ENCODE measurements at regions not wholly inside any gene's neighbourhood (a gene's known extent, or its start where the extent isn't known, plus 50 kb on each side); places are given as distances from the start of the nearest gene placed in this dataset.

- ChIA-PET RAD21 (ENCODE audit: unreplicated experiment) (no interaction called here), SMC1A (ENCODE audit: uncharacterized antibody, unreplicated experiment) (interaction anchor here (0.7 to 1.3 kb wide), 2 partner anchors 15 to 49 kb away, joined by 3 read pairs; no protein-coding TSS in a partner anchor), CTCF (interaction anchor here (0.6 kb wide), 1 partner anchor 204 kb away, joined by 3 read pairs; no protein-coding TSS in a partner anchor), POLR2A (no interaction called here)
- BruUV-seq (replicated peaks): no TSS peak
- H3K27me3 ChIP-seq (replicated peaks in 1 of 2; ENCODE audit: control insufficient read depth in 2 of 2, insufficient read depth in 2 of 2, low read length in 1 of 2): no peaks in the 10 kb centered on the region; a peak in 1 of 4 replicates
- no peaks in the 10 kb centered on the region for H3K36me3 ChIP-seq (ENCODE audit: control insufficient read depth in 2 of 2, insufficient read depth in 2 of 2, low read length in 1 of 2)
- no peak for TF ChIP-seq IKZF2 (IDR thresholded peaks at IDR 0.05)
- TF ChIP-seq SREBF2 (IDR thresholded peaks at IDR 0.05; ENCODE audit: low read length): no peak
- no peak for TF ChIP-seq RCOR1 (conservative IDR thresholded peaks at IDR 0.05; ENCODE audit: low read depth, low read length)
- TF ChIP-seq BHLHE40 (IDR thresholded peaks at IDR 0.05; ENCODE audit: borderline replicate concordance in 1 of 2, low read depth in 2 of 2, low read length in 1 of 2): no peak
- TF ChIP-seq RAD21 (IDR thresholded peaks at IDR 0.05; ENCODE audit: insufficient read depth, low read depth, low read length): no peak
- TF ChIP-seq BMI1 (IDR thresholded peaks at IDR 0.05; ENCODE audit: borderline replicate concordance): no peak
- TF ChIP-seq MAX (IDR thresholded peaks at IDR 0.05; ENCODE audit: low read depth, low read length): no peak
- no peak for TF ChIP-seq NRF1 (conservative IDR thresholded peaks at IDR 0.05; ENCODE audit: low read depth, low read length)
- no peak for TF ChIP-seq ZNF217 (IDR thresholded peaks at IDR 0.05)
- TF ChIP-seq MYC (IDR thresholded peaks at IDR 0.05; ENCODE audit: insufficient read depth, insufficient read length, insufficient replicate concordance, low read length, severe bottlenecking): no peak
- no peak for TF ChIP-seq SREBF1 (IDR thresholded peaks at IDR 0.05; ENCODE audit: low read length)
- TF ChIP-seq MEF2A (IDR thresholded peaks at IDR 0.05; ENCODE audit: insufficient read depth, low read depth, low read length): no peak
- no peak for TF ChIP-seq NKRF (conservative IDR thresholded peaks at IDR 0.05)
- no peak for TF ChIP-seq PBX3 (IDR thresholded peaks at IDR 0.05; ENCODE audit: insufficient replicate concordance, low read depth, low read length)
- no peak for TF ChIP-seq ELK1 (IDR thresholded peaks at IDR 0.05; ENCODE audit: low read depth, low read length)
- H3K4me1 ChIP-seq (ENCODE audit: control insufficient read depth, insufficient read depth, low read length): peaks cover 9% of the 10 kb centered on the region; the same call in 1 of the 2 replicates
- H2AFZ ChIP-seq (ENCODE audit: control insufficient read depth, low read depth, low read length): no peak overlapping the region
- WGBS (ENCODE audit: insufficient coverage, insufficient replicate concordance, low lambda C conversion rate, missing lambda C conversion rate): 97% methylated on average over 2 of the region's 2 CpGs
- no peak overlapping the region for H3K9ac ChIP-seq (ENCODE audit: control insufficient read depth, insufficient read depth, low read length)
- no peak overlapping the region for H3K27ac ChIP-seq (ENCODE audit: control insufficient read depth, insufficient read depth)
- ATAC-seq: no peak
- no peaks in the 10 kb centered on the region for H4K20me1 ChIP-seq (ENCODE audit: control insufficient read depth, insufficient read depth)
- in situ Hi-C loops (cut with MboI): no loop called here
- no peak for FAIRE-seq
- H3K4me2 ChIP-seq (ENCODE audit: control insufficient read depth, insufficient read depth): no peak overlapping the region
- no peak for DNase-seq (ENCODE audit: low read depth, low spot score)
- H3K79me2 ChIP-seq (ENCODE audit: control insufficient read depth, insufficient read depth, low read length): no peaks in the 10 kb centered on the region
- H3K9me3 ChIP-seq (replicated peaks; ENCODE audit: control insufficient read depth, insufficient read depth, low read length): no peaks in the 10 kb centered on the region; the same call in 2 of the 3 replicates
- no peak overlapping the region for H3K4me3 ChIP-seq
- intact Hi-C loops (cut with micrococcal nuclease; ENCODE audit: unreplicated experiment): no loop called here
Observed at GRCh38 chr1:101101360-101101759, 75.8 kb upstream of the DPH5 start.
